ENCODE measurements at regions not wholly inside any gene's neighbourhood (a gene's known extent, or its start where the extent isn't known, plus 50 kb on each side); places are given as distances from the start of the nearest gene placed in this dataset.
"Not testable (repeated sequence)": the region's sequence is repeated elsewhere in the genome, so short reads cannot be mapped to it uniquely, and the experiment has no call there.

DNA sequence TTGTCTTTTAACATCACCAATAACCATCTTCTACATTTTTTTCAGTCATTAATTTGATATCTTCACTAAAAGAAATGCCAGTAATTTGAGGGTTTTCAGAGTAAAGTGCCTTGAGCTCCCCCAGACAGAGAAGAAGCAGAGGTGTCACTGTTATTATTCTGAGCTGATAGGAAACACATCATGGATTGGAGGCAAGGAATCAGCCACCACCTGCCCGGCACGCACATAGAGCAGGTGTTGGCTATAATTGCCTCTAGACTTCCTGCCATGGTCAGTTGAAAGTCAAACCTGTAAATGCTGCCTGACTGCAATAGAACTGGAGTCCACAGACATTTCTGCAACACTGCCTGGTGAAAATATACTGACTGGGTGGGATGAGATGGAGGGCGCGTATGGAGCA is 776.6 kb downstream of the UQCRFS1 start:
- DNase-seq (ENCODE audit: extremely low read depth in 1 of 11, low read depth in 9 of 11, low spot score in 4 of 11), result no peak

DNA sequence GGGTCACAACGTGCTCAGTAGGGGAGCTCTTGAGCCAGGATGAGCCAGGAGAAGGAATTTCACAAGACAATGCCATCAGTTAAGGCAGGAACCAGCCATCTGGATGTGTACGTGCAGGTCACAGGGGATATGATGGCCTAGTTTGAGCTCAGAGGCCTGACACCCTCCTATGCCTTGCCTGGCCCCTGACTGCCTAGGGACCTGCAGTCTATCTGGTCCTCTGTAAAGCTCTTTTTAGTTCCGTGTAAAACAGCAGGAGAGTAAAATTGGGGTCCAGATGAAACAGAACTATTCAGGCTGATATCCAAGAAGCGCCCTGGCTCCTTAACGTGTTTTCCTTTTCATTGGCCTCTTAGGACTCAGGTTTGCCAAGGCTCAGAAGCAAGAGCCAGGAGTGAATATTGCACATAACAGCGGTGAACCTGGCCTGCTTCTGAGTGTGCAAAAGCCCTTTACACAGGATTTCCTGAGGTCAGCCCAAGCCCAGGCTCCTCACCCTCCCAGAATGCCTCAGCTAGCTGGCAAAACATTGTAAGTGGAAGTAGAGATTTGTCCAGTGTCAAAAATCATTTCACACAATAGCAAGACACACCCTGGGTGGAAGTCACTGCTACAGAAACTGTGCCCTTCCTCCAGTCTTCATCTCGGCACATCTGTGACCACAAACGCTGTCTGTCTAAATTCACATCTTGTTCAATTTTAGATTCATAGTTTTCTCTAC is 777.2 kb downstream of the UQCRFS1 start:
- DNase-seq (ENCODE audit: extremely low read depth in 1 of 11, low read depth in 9 of 11, low spot score in 4 of 11), result no peak

DNA sequence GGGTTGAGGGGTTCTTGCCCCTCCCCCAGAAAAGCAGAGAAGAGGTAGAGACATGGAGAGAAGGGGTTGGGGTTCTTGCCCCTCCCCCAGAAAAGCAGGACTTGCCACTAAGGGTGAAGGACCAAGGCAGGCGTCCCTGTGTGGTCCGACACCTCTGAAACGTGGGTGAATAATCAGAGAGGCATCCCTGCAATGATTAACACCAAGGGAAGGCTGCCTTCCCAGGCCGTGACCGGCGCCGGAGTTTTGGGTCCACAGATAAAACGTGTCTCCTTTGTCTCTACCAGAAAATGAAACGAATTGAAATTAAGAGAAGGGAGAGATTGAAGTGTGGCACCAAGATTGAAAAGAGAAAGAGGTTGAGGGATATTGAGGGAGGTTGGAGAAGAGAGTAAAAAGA is 778.2 kb downstream of the UQCRFS1 start:
- DNase-seq (ENCODE audit: extremely low read depth in 1 of 11, low read depth in 9 of 11, low spot score in 4 of 11), result not testable (repeated sequence)

DNA sequence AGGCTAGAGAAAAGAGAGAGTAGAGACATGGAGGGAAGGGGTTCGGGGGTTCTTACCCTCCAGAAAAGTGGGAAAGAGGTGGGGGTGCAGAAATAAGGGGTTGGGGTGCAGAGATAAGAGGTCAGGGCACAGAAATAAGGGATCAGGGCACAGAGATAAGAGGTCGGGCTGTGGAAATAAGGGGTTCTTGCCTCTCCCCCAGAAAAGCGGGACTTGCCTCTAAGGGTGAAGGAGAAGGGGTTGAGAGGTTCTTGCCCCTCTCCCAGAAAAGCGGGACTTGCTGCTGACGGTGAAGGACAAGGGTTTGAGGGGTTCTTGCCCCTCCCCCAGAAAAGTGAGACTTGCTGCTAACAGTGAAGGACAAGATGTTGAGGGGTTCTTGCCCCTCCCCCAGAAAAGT is 778.6 kb downstream of the UQCRFS1 start:
- DNase-seq (ENCODE audit: extremely low read depth in 1 of 11, low read depth in 9 of 11, low spot score in 4 of 11), result not testable (repeated sequence)

DNA sequence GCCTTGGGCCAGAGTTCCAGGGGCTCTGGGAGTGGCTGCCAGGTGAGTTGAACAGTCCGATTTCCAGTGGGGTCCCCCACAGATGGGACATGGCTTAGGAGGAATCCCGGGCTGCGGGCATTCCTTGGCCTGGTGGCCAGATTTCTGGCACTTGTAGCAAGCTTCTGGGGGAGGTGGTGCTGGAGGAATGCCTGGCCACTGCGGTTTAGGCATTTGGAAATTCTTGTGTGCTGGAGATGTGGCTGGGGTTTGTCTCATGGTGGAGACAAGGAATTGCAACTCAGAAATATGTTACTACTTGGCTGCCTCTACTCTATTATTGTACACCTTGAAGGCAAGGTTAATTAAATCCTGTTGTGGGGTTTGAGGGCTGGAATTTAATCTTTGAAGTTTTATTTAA is 779.8 kb downstream of the UQCRFS1 start:
- not testable (repeated sequence) for DNase-seq (ENCODE audit: extremely low read depth in 1 of 11, low read depth in 9 of 11, low spot score in 4 of 11)

DNA sequence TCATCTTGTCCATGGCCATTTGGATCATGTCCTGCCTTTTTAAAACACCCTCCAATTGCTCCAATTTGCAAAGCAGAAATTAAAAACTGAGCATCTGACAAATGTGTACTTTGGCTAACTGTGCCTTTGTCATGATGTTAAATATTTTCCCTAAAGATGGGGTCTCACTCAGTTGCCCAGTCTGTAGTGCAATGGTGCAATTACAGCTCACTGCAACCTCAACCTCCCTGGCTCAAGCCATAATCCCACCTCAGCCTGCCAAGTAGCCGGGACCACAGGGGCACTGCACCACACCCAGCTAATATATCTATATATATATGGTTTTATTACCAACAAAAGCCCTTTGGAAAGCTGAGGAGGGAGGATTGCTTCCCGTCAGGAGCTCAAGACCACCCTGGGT is 782.7 kb downstream of the UQCRFS1 start:
- DNase-seq (ENCODE audit: extremely low read depth in 1 of 11, low read depth in 9 of 11, low spot score in 4 of 11), result no peak

DNA sequence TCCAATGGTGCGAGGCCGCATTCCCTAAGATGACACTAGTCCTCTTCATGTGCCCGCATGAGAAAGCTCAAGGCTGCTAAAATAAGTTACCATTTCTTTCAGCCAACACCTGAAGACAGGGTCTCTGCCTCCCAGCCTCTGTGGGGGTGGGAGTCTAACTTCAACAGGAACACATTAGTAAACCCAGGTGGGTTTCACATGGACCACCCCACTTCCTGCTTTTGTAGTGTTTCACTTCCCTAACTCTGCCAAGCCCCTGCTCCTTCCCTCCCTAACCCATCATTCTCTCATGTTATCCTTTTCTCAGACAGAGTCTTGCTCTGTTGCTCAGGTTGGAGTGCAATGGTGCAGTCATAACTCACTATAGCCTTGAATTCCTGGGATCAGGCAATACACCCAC is 783.6 kb downstream of the UQCRFS1 start:
- DNase-seq (ENCODE audit: extremely low read depth in 1 of 11, low read depth in 9 of 11, low spot score in 4 of 11), result no peak

DNA sequence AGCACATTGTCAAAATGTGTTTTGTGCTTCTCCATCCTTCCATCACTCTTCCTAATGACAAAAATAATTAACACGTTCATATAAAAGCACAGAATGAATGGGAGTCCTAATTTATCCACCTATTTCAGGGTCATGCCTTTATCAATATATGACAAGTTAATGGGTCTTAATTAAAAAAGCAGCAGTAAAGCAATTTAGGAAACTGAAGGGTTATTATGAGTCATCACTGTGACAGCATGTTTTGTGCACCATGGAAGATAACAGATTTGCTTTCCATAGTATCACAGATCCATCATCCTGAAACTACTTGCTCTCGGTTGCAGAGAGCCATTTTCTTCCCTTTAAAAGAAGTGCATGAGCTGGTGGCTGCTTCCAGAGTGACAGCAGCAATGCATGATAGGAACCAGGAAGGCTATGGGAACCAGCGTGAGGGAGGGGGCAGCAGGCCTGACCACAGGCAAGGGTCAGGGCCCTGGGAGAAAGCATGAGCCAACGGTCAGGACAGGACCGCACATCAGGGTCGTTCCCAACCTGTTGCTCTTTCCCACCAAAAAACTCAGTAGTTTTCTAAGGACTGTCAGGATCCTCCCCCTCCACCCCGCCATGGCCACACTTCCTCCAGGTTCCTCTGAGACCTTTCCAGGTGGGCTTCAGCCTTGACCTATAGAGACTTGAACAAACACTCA is 784.1 kb downstream of the UQCRFS1 start:
- DNase-seq (ENCODE audit: extremely low read depth in 1 of 11, low read depth in 9 of 11, low spot score in 4 of 11), result no peak

DNA sequence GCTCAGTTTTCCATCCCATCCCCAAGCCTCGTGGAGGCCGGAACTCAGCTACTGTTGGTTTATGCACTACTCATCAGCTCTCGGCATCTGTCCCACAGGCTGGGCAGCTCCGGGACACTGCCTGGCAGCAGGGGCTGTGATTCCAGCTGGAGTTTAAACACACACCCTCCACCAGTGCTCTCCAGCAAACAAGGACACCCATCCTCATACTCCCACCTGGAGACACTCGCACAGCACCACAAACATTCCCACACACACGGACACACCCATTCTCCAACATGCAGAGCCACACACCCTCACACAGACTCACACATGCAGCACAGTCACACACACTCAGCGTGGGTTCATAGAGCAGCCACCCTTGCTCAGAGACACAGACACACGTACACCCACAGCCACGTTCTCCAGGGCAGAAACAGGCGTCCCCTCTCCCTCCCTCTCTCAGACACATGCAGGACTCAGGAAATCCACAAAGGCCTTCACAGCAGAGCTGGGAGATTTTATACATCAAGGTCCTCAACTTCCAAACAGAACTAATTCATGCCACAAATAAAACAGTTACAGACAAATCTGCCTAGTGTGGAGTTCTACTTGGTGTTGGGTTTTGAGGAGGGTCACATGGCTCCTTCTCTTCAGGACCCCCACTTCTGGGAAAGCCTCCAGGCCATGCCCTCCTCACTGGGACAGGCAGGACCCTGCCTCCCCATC is 785.4 kb downstream of the UQCRFS1 start:
- DNase-seq (ENCODE audit: extremely low read depth in 1 of 11, low read depth in 9 of 11, low spot score in 4 of 11), result no peak

DNA sequence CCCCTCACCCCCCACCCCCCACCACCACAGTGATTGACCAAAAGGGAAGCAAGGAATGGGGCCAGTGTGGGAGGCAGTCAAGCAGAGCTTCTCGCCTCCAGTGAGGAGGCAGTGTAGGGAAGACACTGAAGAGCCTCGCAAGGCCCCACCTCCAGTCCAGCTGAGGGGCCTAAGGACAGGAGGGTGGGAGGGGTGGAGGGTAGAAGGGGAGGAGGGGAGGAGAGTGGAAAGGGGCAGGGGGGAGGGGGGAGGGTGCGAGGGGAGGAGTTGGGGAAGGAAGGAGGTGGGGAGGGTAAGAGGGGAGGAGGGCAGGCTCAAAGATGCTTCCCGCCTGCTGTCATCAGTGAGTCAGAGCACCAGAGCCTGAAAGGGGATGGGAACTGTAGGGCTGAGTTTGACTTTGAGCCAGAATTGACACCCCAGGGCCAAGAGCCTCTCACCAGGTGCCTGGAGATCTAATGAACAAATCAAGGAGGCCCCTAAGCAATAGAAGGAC is 786.2 kb downstream of the UQCRFS1 start:
- no peak for DNase-seq (ENCODE audit: extremely low read depth in 1 of 11, low read depth in 9 of 11, low spot score in 4 of 11)

DNA sequence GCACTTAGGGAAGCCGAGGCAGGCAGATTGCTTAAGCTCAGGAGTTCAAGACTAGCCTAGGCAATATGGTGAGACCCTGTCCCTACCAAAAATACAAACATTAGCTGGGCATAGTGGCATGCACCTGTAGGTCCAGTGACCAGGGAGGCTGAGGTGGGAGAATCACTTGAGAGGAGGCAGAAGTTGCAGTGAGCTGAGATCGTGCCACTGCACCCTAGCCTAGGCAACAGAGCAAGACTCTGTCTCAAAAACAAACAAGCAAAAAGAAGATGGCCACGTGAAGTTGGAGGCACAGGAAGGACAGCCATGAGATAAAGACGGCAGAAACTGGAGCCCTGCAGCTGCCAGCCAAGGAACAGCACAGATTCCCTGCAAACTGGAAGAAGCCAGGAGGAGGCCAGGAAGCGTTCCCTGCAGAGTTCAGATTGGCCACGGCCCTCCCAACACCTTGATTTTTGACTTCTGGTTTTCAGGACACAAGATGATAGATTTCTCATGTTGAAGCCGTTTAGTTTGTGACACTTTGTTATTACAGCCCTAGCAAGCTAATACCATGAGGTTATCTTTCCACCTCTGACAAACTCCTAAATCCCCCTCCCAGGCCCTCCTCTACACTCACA is 786.7 kb downstream of the UQCRFS1 start:
- DNase-seq (ENCODE audit: extremely low read depth in 1 of 11, low read depth in 9 of 11, low spot score in 4 of 11), result no peak

DNA sequence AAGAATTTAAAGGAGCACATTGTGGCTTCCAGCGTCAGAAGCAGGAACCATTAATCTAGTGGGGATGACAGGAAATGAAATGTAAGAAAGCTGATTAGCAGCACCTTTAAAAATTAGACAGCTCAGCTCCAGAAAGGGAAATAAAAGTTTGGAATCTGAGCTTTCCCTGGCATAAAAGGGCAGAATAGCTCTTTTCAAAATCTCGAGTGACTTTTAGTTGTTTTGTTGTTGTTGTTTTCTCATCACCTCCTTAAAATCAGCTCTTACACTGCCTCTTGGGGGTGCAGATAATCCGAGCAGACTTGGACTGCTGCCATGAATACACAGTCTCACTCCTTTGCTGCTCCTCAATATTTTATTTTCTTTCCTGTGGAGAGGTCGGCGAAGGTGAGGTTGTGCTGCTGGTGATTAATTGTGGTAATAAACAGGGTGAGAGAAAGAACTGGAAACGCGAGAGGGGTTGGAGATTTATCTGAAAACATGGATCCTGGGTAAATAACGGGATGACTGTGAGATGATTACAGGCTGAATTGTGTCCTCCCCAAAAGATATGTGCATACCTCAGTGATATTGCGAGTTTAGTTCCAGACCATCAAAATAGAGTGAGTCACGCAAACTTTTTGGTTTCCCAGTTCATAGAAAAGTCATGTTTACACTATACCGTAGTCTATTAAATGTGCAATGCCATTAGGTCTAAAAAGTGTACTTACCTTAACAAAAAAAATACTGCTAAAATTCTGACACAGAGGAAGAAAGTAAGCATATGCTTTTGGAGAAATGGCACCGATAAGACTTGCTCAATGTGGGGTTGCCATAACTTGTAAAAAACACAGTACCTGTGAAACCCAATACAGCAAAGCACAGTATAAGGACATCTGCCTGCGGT is 787.7 kb downstream of the UQCRFS1 start:
- DNase-seq (ENCODE audit: extremely low read depth in 1 of 11, low read depth in 9 of 11, low spot score in 4 of 11), result peak in 7 of 11 donors; percentile 36 to 74 (median 50)

DNA sequence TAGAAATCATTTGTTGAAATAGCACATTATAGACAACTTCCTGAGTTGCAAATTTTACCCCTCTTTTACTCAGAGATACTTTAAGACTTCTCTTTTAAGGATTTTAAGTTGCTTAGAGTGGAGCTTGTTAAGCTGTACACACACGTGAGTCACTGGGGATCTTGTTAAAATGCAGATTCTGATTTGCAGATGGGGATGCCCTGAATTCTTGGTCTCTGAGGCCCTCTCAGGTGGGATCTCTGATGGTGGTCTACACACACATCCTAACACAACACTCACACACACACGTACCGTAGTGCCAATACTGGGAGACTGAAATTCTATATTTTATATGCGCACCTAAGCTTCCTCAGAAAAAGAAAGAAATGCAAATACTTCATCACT is 788.3 kb downstream of the UQCRFS1 start:
- DNase-seq (ENCODE audit: extremely low read depth in 1 of 11, low read depth in 9 of 11, low spot score in 4 of 11), result no peak

DNA sequence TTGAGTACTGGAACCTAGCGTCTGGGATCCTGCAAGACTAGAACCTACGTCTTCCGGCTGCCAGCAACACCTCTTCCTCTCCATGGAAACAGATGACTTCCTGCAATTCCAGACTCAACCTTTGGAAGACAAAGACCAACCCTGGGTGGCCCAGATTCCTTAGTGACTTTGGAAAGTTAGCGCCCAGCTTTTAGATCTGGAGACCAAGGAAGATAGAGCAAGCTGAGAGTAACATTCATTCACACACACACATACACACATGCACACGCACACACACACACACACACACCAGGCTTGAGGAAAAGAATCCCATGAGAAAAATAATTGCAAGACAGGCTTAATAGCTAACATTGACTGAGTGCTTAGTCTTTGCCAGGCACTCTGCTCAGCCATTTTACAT is 788.9 kb downstream of the UQCRFS1 start:
- no peak for DNase-seq (ENCODE audit: extremely low read depth in 1 of 11, low read depth in 9 of 11, low spot score in 4 of 11)

DNA sequence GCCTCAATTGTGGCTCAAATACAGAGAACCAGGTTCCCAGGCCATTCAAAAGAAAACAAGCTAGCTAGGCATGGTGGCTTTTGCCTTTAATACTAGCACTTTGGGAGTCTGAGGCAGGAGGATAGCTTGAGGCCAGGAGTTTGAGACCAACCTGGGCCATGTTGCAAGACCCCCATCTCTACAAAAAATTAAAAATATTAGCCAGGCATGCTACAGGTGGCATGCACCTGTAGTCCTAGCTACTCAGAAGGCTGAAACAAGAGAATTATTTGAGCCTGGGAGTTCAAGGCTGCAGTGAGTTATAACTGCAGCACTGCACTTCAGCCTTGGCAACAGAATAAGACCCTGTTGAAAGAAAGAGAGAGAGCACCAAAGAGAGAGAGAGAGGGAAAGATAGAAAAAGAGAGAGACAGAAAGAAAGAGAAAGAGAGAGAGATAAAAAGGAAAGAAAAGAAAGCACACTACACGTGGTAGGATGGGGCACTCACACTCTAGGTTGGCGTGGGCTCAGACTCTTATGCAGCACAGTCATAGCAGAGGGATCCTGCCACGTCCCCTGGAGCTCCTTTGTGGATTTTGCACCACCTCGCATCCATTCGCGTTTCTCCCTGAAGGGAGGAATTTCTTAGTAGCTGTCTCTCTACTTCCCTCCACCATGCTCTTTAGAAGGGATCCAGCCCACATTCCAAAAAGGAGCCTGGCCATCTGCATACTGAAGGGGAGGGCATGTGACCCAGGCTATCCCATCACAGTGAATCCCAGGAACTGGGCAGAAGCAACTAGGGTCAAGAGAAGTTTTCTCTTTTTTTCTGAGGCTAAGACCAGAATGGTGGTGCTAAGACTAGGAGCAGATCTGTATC is 789.9 kb downstream of the UQCRFS1 start:
- DNase-seq (ENCODE audit: extremely low read depth in 1 of 11, low read depth in 9 of 11, low spot score in 4 of 11), result no peak

DNA sequence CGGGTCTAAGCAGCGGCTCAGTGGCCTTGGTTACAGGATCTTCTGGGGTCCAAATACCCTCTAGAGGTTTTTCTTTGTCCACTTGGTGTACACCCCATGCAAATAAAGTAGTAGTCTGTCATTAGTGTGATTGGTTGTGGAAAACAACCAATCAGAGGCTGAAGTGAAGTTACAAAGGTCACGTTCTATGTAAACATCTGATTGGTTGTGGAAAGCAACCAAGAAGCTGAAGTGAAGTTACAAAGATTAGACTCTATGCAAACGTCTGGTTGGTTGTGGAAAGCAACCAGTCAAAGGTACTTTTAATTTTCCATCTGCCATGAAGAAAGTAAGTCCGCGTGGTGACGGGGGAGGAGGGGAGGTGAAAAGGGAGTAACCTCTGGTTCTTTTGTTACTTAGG is 790.9 kb downstream of the UQCRFS1 start:
- DNase-seq (ENCODE audit: extremely low read depth in 1 of 11, low read depth in 9 of 11, low spot score in 4 of 11), result no peak

DNA sequence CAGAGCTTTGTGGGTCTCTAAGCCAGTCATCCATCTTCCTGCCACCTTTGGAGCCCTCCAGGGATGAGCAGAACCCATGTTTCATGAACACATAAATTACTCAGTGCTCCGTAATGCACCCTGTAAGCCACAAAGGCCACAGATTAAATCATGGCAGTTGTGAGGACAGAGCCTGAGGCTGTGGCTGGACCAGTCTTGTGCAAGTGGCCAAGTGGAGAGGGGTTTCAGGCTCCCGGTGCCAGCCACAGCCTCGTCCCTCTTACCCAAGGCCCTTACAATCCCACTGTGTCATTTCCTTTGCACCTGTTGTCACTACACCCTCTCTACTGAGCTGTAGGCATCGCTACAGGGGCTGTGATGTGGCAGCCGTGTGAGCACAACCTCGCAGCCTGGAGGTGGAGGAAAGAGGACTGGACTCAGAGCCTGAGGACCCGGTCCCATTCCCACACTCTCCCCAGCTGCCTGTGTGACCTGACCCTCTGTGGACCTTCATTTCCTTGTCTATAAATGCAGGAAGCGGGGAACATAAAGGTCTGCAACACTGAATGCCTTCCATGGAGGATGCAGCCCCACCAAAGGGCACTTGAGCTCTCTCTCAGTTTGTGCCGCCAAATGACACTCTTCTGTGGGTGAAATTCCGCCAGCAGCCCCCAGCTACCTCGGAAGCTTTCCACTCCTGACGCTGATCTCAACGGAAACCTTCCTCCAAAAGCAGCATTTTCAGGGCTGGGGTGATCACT is 792.0 kb downstream of the UQCRFS1 start:
- DNase-seq (ENCODE audit: extremely low read depth in 1 of 11, low read depth in 9 of 11, low spot score in 4 of 11), result no peak
